ENCODE measurements at regions not wholly inside any gene's neighbourhood (a gene's known extent, or its start where the extent isn't known, plus 50 kb on each side); places are given as distances from the start of the nearest gene placed in this dataset.
A peak's percentile ranks its signal among the peaks of the same experiment; 100 is the strongest.

GRCh38 chr10:18773180-18773579 lies 113.9 kb downstream of the ARL5B start:
- peaks cover 0 to 4% (median 0%) of the 10 kb centered on the region in 3 donors for H3K27me3 ChIP-seq (ENCODE audit: control insufficient read depth in 3 of 3, insufficient read depth in 3 of 3, low read length in 3 of 3)
- no peaks in the 10 kb centered on the region for H3K4me1 ChIP-seq (ENCODE audit: control insufficient read depth in 3 of 3, insufficient read depth in 2 of 3, low read depth in 1 of 3, low read length in 2 of 3)
- FAIRE-seq (no peak), DNase-seq (no peak)
- no peak overlapping the region for H3K27ac ChIP-seq (ENCODE audit: low read depth in 1 of 3, low read length in 2 of 3)
- H3K36me3 ChIP-seq (ENCODE audit: control insufficient read depth in 3 of 3, insufficient read depth in 2 of 3, low read depth in 1 of 3, low read length in 3 of 3): no peaks in the 10 kb centered on the region
- 80 to 85% (median 81%) methylated on average over 4 of the region's 4 CpGs for WGBS, 3 donors
- no peaks in the 10 kb centered on the region for H3K9me3 ChIP-seq (ENCODE audit: control insufficient read depth in 2 of 2, insufficient read depth in 1 of 2, low read depth in 1 of 2, low read length in 1 of 2)
- H3K4me3 ChIP-seq (ENCODE audit: low read depth in 1 of 3, low read length in 3 of 3): no peak overlapping the region

GRCh38 chr10:18777258-18777657 lies 118.0 kb downstream of the ARL5B start:
- H3K4me1 ChIP-seq (ENCODE audit: control insufficient read depth in 3 of 3, insufficient read depth in 2 of 3, low read depth in 1 of 3, low read length in 2 of 3): no peaks in the 10 kb centered on the region
- DNase-seq (no peak), FAIRE-seq (no peak)
- no peak overlapping the region for H3K4me3 ChIP-seq (ENCODE audit: low read depth in 1 of 3, low read length in 3 of 3)
- no peaks in the 10 kb centered on the region for H3K36me3 ChIP-seq (ENCODE audit: control insufficient read depth in 3 of 3, insufficient read depth in 2 of 3, low read depth in 1 of 3, low read length in 3 of 3)
- H3K27me3 ChIP-seq (ENCODE audit: control insufficient read depth in 3 of 3, insufficient read depth in 3 of 3, low read length in 3 of 3): peaks cover 0 to 4% (median 0%) of the 10 kb centered on the region in 3 donors
- H3K9me3 ChIP-seq (ENCODE audit: control insufficient read depth in 2 of 2, insufficient read depth in 1 of 2, low read depth in 1 of 2, low read length in 1 of 2): no peaks in the 10 kb centered on the region
- 93 to 96% (median 94%) methylated on average over 8 of the region's 8 CpGs for WGBS, 3 donors
- no peak overlapping the region for H3K27ac ChIP-seq (ENCODE audit: low read depth in 1 of 3, low read length in 2 of 3)

DNA sequence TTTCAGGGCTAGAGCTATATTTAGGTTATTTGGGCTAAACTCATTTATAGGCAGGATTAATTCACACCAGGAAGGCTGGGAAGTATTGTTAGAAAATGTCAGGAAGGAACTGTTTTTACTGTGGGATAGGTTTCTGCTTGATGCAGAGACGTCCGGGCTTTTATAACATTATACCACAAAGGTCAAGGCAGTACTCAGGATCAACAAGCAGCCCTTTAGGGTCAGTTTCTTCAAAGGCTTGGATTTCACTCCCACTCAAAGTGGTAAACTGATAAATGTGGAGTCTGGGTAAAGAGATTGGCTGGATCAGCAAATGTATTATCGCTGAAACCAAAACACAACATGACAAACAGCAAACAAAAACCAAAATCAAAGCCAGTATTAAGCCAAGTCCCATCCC lies 127.2 kb downstream of the ARL5B start:
- no peaks in the 10 kb centered on the region for H3K27me3 ChIP-seq (ENCODE audit: control insufficient read depth in 3 of 3, insufficient read depth in 3 of 3, low read length in 3 of 3)
- H3K4me3 ChIP-seq (ENCODE audit: low read depth in 1 of 3, low read length in 3 of 3): no peak overlapping the region
- no peaks in the 10 kb centered on the region for H3K36me3 ChIP-seq (ENCODE audit: control insufficient read depth in 3 of 3, insufficient read depth in 2 of 3, low read depth in 1 of 3, low read length in 3 of 3)
- 41 to 69% (median 54%) methylated on average over 3 of the region's 3 CpGs for WGBS, 3 donors
- FAIRE-seq (no peak), DNase-seq (no peak)
- H3K27ac ChIP-seq (ENCODE audit: low read depth in 1 of 3, low read length in 2 of 3): no peak overlapping the region
- H3K4me1 ChIP-seq (ENCODE audit: control insufficient read depth in 3 of 3, insufficient read depth in 2 of 3, low read depth in 1 of 3, low read length in 2 of 3): no peaks in the 10 kb centered on the region
- no peaks in the 10 kb centered on the region for H3K9me3 ChIP-seq (ENCODE audit: control insufficient read depth in 2 of 2, insufficient read depth in 1 of 2, low read depth in 1 of 2, low read length in 1 of 2)

DNA sequence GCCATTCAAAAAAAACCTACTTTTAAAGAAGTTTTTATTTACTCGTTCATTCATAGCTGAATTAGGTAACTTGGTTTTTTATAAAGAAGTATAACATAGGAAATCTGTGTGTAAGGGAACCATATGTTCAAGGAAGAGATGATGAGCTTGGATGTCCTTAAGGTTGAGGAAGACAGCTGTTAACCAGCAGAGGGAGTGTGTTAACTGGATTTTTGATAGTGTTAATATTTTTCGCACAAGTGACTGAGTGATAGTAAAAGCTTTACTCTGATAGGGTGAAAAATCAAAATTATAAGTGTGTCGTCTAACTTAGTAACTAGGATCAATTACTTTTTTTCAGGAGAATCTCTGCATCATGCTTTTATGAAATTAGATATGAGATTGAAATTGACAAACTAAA lies 134.7 kb downstream of the ARL5B start:
- Histone ChIP-seq H3K27me3 (ENCODE audit: control insufficient read depth in 3 of 3, insufficient read depth in 3 of 3, low read length in 3 of 3) (no peaks in the 10 kb centered on the region), H3K4me3 (ENCODE audit: low read depth in 1 of 3, low read length in 3 of 3) (no peak overlapping the region), H3K36me3 (ENCODE audit: control insufficient read depth in 3 of 3, insufficient read depth in 2 of 3, low read depth in 1 of 3, low read length in 3 of 3) (no peaks in the 10 kb centered on the region), H3K4me1 (ENCODE audit: control insufficient read depth in 3 of 3, insufficient read depth in 2 of 3, low read depth in 1 of 3, low read length in 2 of 3) (no peaks in the 10 kb centered on the region), H3K9me3 (ENCODE audit: control insufficient read depth in 2 of 2, insufficient read depth in 1 of 2, low read depth in 1 of 2, low read length in 1 of 2) (no peaks in the 10 kb centered on the region), H3K27ac (ENCODE audit: low read depth in 1 of 3, low read length in 2 of 3) (no peak overlapping the region)
- FAIRE-seq: peak; percentile 87
- 21 to 34% (median 26%) methylated on average over 3 of the region's 3 CpGs for WGBS, 3 donors
- DNase-seq: peak; percentile 61 to 76

GRCh38 chr10:18795549-18795948 lies 136.3 kb downstream of the ARL5B start:
- DNase-seq (no peak), FAIRE-seq (no peak)
- H3K27me3 ChIP-seq (ENCODE audit: control insufficient read depth in 3 of 3, insufficient read depth in 3 of 3, low read length in 3 of 3): no peaks in the 10 kb centered on the region
- no peak overlapping the region for H3K27ac ChIP-seq (ENCODE audit: low read depth in 1 of 3, low read length in 2 of 3)
- no peaks in the 10 kb centered on the region for H3K9me3 ChIP-seq (ENCODE audit: control insufficient read depth in 2 of 2, insufficient read depth in 1 of 2, low read depth in 1 of 2, low read length in 1 of 2)
- no peak overlapping the region for H3K4me3 ChIP-seq (ENCODE audit: low read depth in 1 of 3, low read length in 3 of 3)
- 80 to 98% (median 82%) methylated on average over 3 of the region's 3 CpGs for WGBS, 3 donors
- H3K4me1 ChIP-seq (ENCODE audit: control insufficient read depth in 3 of 3, insufficient read depth in 2 of 3, low read depth in 1 of 3, low read length in 2 of 3): no peaks in the 10 kb centered on the region
- H3K36me3 ChIP-seq (ENCODE audit: control insufficient read depth in 3 of 3, insufficient read depth in 2 of 3, low read depth in 1 of 3, low read length in 3 of 3): no peaks in the 10 kb centered on the region

DNA sequence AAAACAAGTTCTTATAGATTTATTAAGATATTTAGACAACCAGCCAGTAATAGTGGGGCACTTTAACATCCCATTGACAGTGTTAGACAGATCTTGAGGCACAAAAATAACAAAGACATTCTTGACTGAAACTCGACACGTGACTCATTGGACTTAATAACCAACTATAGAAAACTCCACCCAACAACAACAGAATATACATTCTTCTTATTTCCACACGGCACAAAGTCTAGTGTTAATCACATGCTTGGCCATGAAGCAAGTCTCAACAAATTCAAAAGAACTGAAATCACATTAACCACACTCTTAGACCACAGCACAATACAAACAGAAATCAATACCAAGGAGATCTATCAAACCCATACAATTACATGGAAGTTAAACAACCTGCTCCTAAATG lies 138.1 kb downstream of the ARL5B start:
- H3K27me3 ChIP-seq (ENCODE audit: control insufficient read depth in 3 of 3, insufficient read depth in 3 of 3, low read length in 3 of 3): no peaks in the 10 kb centered on the region
- no peak overlapping the region for H3K4me3 ChIP-seq (ENCODE audit: low read depth in 1 of 3, low read length in 3 of 3)
- no peak for FAIRE-seq
- H3K4me1 ChIP-seq (ENCODE audit: control insufficient read depth in 3 of 3, insufficient read depth in 2 of 3, low read depth in 1 of 3, low read length in 2 of 3): no peaks in the 10 kb centered on the region
- H3K9me3 ChIP-seq (ENCODE audit: control insufficient read depth in 2 of 2, insufficient read depth in 1 of 2, low read depth in 1 of 2, low read length in 1 of 2): no peaks in the 10 kb centered on the region
- no peak overlapping the region for H3K27ac ChIP-seq (ENCODE audit: low read depth in 1 of 3, low read length in 2 of 3)
- WGBS, 3 donors: 80 to 89% (median 86%) methylated on average over 3 of the region's 3 CpGs
- no peaks in the 10 kb centered on the region for H3K36me3 ChIP-seq (ENCODE audit: control insufficient read depth in 3 of 3, insufficient read depth in 2 of 3, low read depth in 1 of 3, low read length in 3 of 3)
- DNase-seq: peak; percentile 2 to 53

DNA sequence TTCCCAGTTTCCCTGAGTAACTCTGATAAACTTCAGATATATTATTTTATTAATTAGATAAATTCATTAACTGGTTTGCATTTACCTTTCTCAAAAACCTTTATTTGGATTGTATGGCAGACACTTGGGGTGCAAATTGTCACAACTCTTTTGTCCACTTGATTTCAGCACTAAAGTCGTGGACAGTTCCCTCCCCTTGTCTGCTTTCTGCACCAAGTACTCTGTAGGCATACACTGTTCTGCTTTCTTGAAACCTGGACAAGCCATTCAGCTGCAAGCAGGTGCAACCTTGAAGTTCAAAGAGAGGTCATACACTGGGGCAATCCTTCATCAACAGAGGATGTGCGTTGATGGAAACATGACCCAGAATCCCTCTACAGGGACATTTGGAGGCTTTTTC lies 162.9 kb downstream of the ARL5B start:
- 5 to 18% (median 15%) methylated on average over 2 of the region's 2 CpGs for WGBS, 3 donors

DNA sequence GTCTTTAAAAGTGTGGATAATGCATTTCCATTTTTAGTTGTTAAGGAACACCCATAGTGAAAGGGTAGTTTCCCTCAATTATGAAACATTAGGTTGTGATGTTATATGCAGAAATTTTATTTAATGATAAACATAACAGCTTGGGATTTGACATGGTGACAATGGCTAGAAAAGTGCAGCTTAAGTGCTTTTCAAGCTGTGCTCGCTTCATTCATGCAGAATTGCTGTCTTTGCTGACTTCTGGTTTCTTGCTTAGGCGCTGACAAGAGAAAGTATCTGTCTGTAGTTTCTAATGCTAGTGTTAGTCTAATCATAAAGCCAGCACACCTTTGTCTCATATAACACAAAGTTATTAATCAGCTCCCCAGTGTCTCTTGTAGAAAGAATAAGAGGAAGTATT lies 170.0 kb downstream of the ARL5B start:
- DNase-seq (no peak), FAIRE-seq (no peak)
- Histone ChIP-seq H3K4me1 (ENCODE audit: control insufficient read depth in 3 of 3, insufficient read depth in 2 of 3, low read depth in 1 of 3, low read length in 2 of 3) (no peaks in the 10 kb centered on the region), H3K27me3 (ENCODE audit: control insufficient read depth in 3 of 3, insufficient read depth in 3 of 3, low read length in 3 of 3) (no peaks in the 10 kb centered on the region), H3K4me3 (ENCODE audit: low read depth in 1 of 3, low read length in 3 of 3) (no peak overlapping the region), H3K27ac (ENCODE audit: low read depth in 1 of 3, low read length in 2 of 3) (no peak overlapping the region), H3K9me3 (ENCODE audit: control insufficient read depth in 2 of 2, insufficient read depth in 1 of 2, low read depth in 1 of 2, low read length in 1 of 2) (no peaks in the 10 kb centered on the region), H3K36me3 (ENCODE audit: control insufficient read depth in 3 of 3, insufficient read depth in 2 of 3, low read depth in 1 of 3, low read length in 3 of 3) (no peaks in the 10 kb centered on the region)
- 76 to 93% (median 81%) methylated on average over 2 of the region's 2 CpGs for WGBS, 3 donors

More for the DNA sequence above, 162.9 kb downstream of the ARL5B start:
- DNase-seq (peak; percentile 49 to 67), FAIRE-seq (no peak)
- Histone ChIP-seq H3K4me3 (ENCODE audit: low read depth in 1 of 3, low read length in 3 of 3) (no peak overlapping the region), H3K27me3 (ENCODE audit: control insufficient read depth in 3 of 3, insufficient read depth in 3 of 3, low read length in 3 of 3) (no peaks in the 10 kb centered on the region), H3K9me3 (ENCODE audit: control insufficient read depth in 2 of 2, insufficient read depth in 1 of 2, low read depth in 1 of 2, low read length in 1 of 2) (no peaks in the 10 kb centered on the region), H3K27ac (ENCODE audit: low read depth in 1 of 3, low read length in 2 of 3) (no peak overlapping the region), H3K4me1 (ENCODE audit: control insufficient read depth in 3 of 3, insufficient read depth in 2 of 3, low read depth in 1 of 3, low read length in 2 of 3) (no peaks in the 10 kb centered on the region), H3K36me3 (ENCODE audit: control insufficient read depth in 3 of 3, insufficient read depth in 2 of 3, low read depth in 1 of 3, low read length in 3 of 3) (no peaks in the 10 kb centered on the region)

GRCh38 chr10:18830277-18830676 lies 171.0 kb downstream of the ARL5B start:
- Histone ChIP-seq H3K9me3 (ENCODE audit: control insufficient read depth in 2 of 2, insufficient read depth in 1 of 2, low read depth in 1 of 2, low read length in 1 of 2) (peaks cover 0 to 2% of the 10 kb centered on the region in 2 donors), H3K4me3 (ENCODE audit: low read depth in 1 of 3, low read length in 3 of 3) (no peak overlapping the region), H3K27me3 (ENCODE audit: control insufficient read depth in 3 of 3, insufficient read depth in 3 of 3, low read length in 3 of 3) (no peaks in the 10 kb centered on the region), H3K36me3 (ENCODE audit: control insufficient read depth in 3 of 3, insufficient read depth in 2 of 3, low read depth in 1 of 3, low read length in 3 of 3) (no peaks in the 10 kb centered on the region), H3K27ac (ENCODE audit: low read depth in 1 of 3, low read length in 2 of 3) (no peak overlapping the region), H3K4me1 (ENCODE audit: control insufficient read depth in 3 of 3, insufficient read depth in 2 of 3, low read depth in 1 of 3, low read length in 2 of 3) (no peaks in the 10 kb centered on the region)
- FAIRE-seq (no peak), DNase-seq (no peak)
- 68 to 84% (median 71%) methylated on average over 2 of the region's 2 CpGs for WGBS, 3 donors

Data from small intestine (tissue), 7 donors.